ENCODE measurements at regions not wholly inside any gene's neighbourhood (a gene's known extent, or its start where the extent isn't known, plus 50 kb on each side); places are given as distances from the start of the nearest gene placed in this dataset.

DNA sequence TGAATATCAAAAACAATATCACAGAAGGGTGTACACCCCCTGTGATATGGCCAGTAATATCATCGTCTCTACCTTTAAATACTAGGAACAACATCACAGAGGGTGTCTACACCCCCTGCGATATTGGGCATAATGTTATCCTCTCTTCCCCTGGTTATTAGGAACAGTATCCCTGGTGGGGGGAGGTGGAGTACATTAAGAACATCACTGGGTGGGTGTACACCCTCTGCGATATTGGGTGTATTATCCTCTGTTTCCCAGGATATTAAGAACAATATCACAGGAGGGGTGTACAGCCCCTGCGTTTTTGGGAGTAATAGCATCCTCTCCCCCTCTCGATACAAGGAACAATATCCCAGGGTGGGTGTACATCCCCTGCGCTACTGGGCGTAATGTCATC is 1932.8 kb downstream of the SUCLG1 start:
- H3K36me3 ChIP-seq (ENCODE audit: control insufficient read depth, insufficient read depth, low read length): no peaks in the 10 kb centered on the region

DNA sequence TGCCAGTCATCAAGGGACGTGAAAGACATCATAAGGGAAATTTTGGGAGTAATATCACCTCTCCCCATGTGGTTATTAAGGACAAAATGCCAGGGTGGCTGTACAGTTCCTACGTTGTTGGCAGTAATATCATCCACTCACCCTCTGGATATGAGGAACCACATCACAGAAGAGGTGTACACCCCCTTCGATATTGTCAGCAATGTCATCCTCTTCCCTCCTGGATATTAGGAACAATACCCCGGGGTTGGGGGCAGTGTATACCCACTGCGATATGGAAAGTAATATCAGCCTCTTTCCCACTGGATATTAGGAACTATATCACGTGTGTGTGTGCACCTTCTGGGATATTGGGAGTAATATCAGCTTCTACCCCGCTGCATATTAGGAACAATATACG is 1933.3 kb downstream of the SUCLG1 start:
- no peak overlapping the region for H3K4me2 ChIP-seq (ENCODE audit: extremely low read depth, insufficient read depth, low read length)
- H3K79me2 ChIP-seq (ENCODE audit: control insufficient read depth, insufficient read depth, low read length): no peaks in the 10 kb centered on the region
- no peak overlapping the region for H2AFZ ChIP-seq (ENCODE audit: low read length)
- H3K27me3 ChIP-seq (ENCODE audit: control insufficient read depth, insufficient read depth, low read length): no peaks in the 10 kb centered on the region
- no peaks in the 10 kb centered on the region for H3K36me3 ChIP-seq (ENCODE audit: control insufficient read depth, insufficient read depth, low read length)
- TF ChIP-seq, protein P1, sequence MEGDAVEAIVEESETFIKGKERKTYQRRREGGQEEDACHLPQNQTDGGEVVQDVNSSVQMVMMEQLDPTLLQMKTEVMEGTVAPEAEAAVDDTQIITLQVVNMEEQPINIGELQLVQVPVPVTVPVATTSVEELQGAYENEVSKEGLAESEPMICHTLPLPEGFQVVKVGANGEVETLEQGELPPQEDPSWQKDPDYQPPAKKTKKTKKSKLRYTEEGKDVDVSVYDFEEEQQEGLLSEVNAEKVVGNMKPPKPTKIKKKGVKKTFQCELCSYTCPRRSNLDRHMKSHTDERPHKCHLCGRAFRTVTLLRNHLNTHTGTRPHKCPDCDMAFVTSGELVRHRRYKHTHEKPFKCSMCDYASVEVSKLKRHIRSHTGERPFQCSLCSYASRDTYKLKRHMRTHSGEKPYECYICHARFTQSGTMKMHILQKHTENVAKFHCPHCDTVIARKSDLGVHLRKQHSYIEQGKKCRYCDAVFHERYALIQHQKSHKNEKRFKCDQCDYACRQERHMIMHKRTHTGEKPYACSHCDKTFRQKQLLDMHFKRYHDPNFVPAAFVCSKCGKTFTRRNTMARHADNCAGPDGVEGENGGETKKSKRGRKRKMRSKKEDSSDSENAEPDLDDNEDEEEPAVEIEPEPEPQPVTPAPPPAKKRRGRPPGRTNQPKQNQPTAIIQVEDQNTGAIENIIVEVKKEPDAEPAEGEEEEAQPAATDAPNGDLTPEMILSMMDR (conservative IDR thresholded peaks at IDR 0.05 in 1 of 2, IDR thresholded peaks at IDR 0.05 in 1 of 2; ENCODE audit: low read depth in 1 of 2, low read length in 2 of 2): no peak
- no peak for TF ChIP-seq EZH2 (IDR thresholded peaks at IDR 0.05; ENCODE audit: low read length, missing control alignments)
- no peak for DNase-seq (ENCODE audit: low read depth in 2 of 2)
- H3K4me3 ChIP-seq (replicated peaks in 1 of 4; ENCODE audit: control extremely low read depth in 1 of 4, insufficient read depth in 1 of 4, low read depth in 3 of 4, low read length in 4 of 4): no peak overlapping the region
- no peaks in the 10 kb centered on the region for H3K9me3 ChIP-seq (ENCODE audit: control insufficient read depth, insufficient read depth, low read depth, low read length)
- H3K4me1 ChIP-seq (ENCODE audit: control insufficient read depth, extremely low read depth, insufficient read depth, low read length): no peaks in the 10 kb centered on the region
- H4K20me1 ChIP-seq (ENCODE audit: control insufficient read depth, extremely low read depth, insufficient read depth, low read length): no peaks in the 10 kb centered on the region
- no peak overlapping the region for H3K9ac ChIP-seq (ENCODE audit: insufficient read depth, low read length)
- H3K27ac ChIP-seq (ENCODE audit: insufficient read depth, low read length): no peak overlapping the region

More for the DNA sequence above, 1932.8 kb downstream of the SUCLG1 start:
- H3K79me2 ChIP-seq (ENCODE audit: control insufficient read depth, insufficient read depth, low read length): no peaks in the 10 kb centered on the region
- no peaks in the 10 kb centered on the region for H4K20me1 ChIP-seq (ENCODE audit: control insufficient read depth, extremely low read depth, insufficient read depth, low read length)
- no peaks in the 10 kb centered on the region for H3K4me1 ChIP-seq (ENCODE audit: control insufficient read depth, extremely low read depth, insufficient read depth, low read length)
- H3K9me3 ChIP-seq (ENCODE audit: control insufficient read depth, insufficient read depth, low read depth, low read length): no peaks in the 10 kb centered on the region
- no peak overlapping the region for H3K4me3 ChIP-seq (replicated peaks in 1 of 4; ENCODE audit: control extremely low read depth in 1 of 4, insufficient read depth in 1 of 4, low read depth in 3 of 4, low read length in 4 of 4)
- no peak overlapping the region for H2AFZ ChIP-seq (ENCODE audit: low read length)
- no peak for DNase-seq (ENCODE audit: low read depth in 2 of 2)
- H3K9ac ChIP-seq (ENCODE audit: insufficient read depth, low read length): no peak overlapping the region
- no peaks in the 10 kb centered on the region for H3K27me3 ChIP-seq (ENCODE audit: control insufficient read depth, insufficient read depth, low read length)
- H3K27ac ChIP-seq (ENCODE audit: insufficient read depth, low read length): no peak overlapping the region
- H3K4me2 ChIP-seq (ENCODE audit: extremely low read depth, insufficient read depth, low read length): no peak overlapping the region
- TF ChIP-seq, protein P1 (conservative IDR thresholded peaks at IDR 0.05 in 1 of 2, IDR thresholded peaks at IDR 0.05 in 1 of 2; ENCODE audit: low read depth in 1 of 2, low read length in 2 of 2): no peak
- TF ChIP-seq EZH2 (IDR thresholded peaks at IDR 0.05; ENCODE audit: low read length, missing control alignments): no peak

DNA sequence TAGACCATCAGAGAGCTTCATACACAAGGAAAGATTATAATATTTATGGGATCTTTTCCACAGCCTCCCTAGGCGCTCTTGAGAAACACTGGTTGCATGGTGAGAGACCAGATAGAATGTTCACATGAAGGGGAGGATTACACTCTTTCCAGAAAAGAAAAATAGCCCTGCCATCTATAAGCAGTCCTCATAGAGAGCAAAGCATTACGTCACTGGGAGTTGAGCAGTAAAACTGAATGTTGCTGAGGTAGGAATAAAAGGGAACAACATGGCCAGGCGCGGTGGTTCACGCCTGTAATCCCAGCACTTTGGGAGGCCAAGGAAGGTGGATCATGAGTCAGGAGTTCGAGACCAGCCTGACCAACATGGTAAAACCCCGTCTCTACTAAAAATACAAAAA is 1934.3 kb downstream of the SUCLG1 start:
- H3K27ac ChIP-seq (ENCODE audit: insufficient read depth, low read length): no peak overlapping the region
- no peaks in the 10 kb centered on the region for H3K4me1 ChIP-seq (ENCODE audit: control insufficient read depth, extremely low read depth, insufficient read depth, low read length)
- DNase-seq (ENCODE audit: low read depth in 2 of 2): no peak
- no peaks in the 10 kb centered on the region for H3K27me3 ChIP-seq (ENCODE audit: control insufficient read depth, insufficient read depth, low read length)
- H3K4me2 ChIP-seq (ENCODE audit: extremely low read depth, insufficient read depth, low read length): no peak overlapping the region
- no peaks in the 10 kb centered on the region for H3K36me3 ChIP-seq (ENCODE audit: control insufficient read depth, insufficient read depth, low read length)
- H2AFZ ChIP-seq (ENCODE audit: low read length): no peak overlapping the region
- no peaks in the 10 kb centered on the region for H3K79me2 ChIP-seq (ENCODE audit: control insufficient read depth, insufficient read depth, low read length)
- no peaks in the 10 kb centered on the region for H3K9me3 ChIP-seq (ENCODE audit: control insufficient read depth, insufficient read depth, low read depth, low read length)
- TF ChIP-seq EZH2 (IDR thresholded peaks at IDR 0.05; ENCODE audit: low read length, missing control alignments): no peak
- TF ChIP-seq, protein P1 (conservative IDR thresholded peaks at IDR 0.05 in 1 of 2, IDR thresholded peaks at IDR 0.05 in 1 of 2; ENCODE audit: low read depth in 1 of 2, low read length in 2 of 2): no peak
- no peaks in the 10 kb centered on the region for H4K20me1 ChIP-seq (ENCODE audit: control insufficient read depth, extremely low read depth, insufficient read depth, low read length)
- H3K9ac ChIP-seq (ENCODE audit: insufficient read depth, low read length): no peak overlapping the region
- no peak overlapping the region for H3K4me3 ChIP-seq (replicated peaks in 1 of 4; ENCODE audit: control extremely low read depth in 1 of 4, insufficient read depth in 1 of 4, low read depth in 3 of 4, low read length in 4 of 4)

Measured in fibroblast of lung (primary cell).